ENCODE measurements at regions not wholly inside any gene's neighbourhood (a gene's known extent, or its start where the extent isn't known, plus 50 kb on each side); places are given as distances from the start of the nearest gene placed in this dataset.

- DNase-seq, result no peak
These were observed 480.3 kb downstream of the RPS24 start for GRCh38 chr10:78513986-78514385.

More at GRCh38 chr10:78513986-78514385, 480.3 kb downstream of the RPS24 start:
- Histone ChIP-seq H2AFZ (ENCODE audit: low read depth) (no peak overlapping the region), H3K27ac (ENCODE audit: low read depth in 2 of 2, low read length in 1 of 2) (no peak overlapping the region; a peak in 1 of 4 replicates), H3K79me2 (ENCODE audit: insufficient read depth) (no peaks in the 10 kb centered on the region), H3K4me1 (ENCODE audit: control insufficient read depth in 1 of 2, insufficient read depth in 2 of 2, low read depth in 1 of 2, low read length in 1 of 2) (peaks cover 0 to 45% of the 10 kb centered on the region in 2 experiments; a peak in 1 of 4 replicates), H3F3A (replicated peaks; ENCODE audit: insufficient read depth) (no peaks in the 10 kb centered on the region), H3K36me3 (replicated peaks in 1 of 2; ENCODE audit: control insufficient read depth in 1 of 2, insufficient read depth in 2 of 2, low read length in 1 of 2) (no peaks in the 10 kb centered on the region), H3K4me3 (ENCODE audit: low read depth in 2 of 2, low read length in 1 of 2) (no peak overlapping the region), H3K9me2 (no peaks in the 10 kb centered on the region), H3K27me3 (ENCODE audit: insufficient read depth) (no peaks in the 10 kb centered on the region), H3K4me2 (no peak overlapping the region), H3K9ac (no peak overlapping the region), H4K20me1 (ENCODE audit: insufficient read depth) (no peaks in the 10 kb centered on the region), H3K9me3 (no peaks in the 10 kb centered on the region)
- 79% methylated on average over 3 of the region's 3 CpGs for WGBS (ENCODE audit: low lambda C conversion rate)
- CTCF ChIA-PET, result interaction anchor here (0.7 kb wide), 1 partner anchor 28 kb away, joined by 3 read pairs; no protein-coding TSS in a partner anchor
- POLR2A ChIA-PET, result interaction anchor here (1.9 kb wide), 1 partner anchor 42 kb away, joined by 8 read pairs; no protein-coding TSS in a partner anchor
- TF ChIP-seq, protein P1, sequence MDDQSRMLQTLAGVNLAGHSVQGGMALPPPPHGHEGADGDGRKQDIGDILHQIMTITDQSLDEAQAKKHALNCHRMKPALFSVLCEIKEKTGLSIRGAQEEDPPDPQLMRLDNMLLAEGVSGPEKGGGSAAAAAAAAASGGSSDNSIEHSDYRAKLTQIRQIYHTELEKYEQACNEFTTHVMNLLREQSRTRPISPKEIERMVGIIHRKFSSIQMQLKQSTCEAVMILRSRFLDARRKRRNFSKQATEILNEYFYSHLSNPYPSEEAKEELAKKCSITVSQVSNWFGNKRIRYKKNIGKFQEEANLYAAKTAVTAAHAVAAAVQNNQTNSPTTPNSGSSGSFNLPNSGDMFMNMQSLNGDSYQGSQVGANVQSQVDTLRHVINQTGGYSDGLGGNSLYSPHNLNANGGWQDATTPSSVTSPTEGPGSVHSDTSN (IDR thresholded peaks at IDR 0.05), result no peak
- TF ChIP-seq, protein P2, sequence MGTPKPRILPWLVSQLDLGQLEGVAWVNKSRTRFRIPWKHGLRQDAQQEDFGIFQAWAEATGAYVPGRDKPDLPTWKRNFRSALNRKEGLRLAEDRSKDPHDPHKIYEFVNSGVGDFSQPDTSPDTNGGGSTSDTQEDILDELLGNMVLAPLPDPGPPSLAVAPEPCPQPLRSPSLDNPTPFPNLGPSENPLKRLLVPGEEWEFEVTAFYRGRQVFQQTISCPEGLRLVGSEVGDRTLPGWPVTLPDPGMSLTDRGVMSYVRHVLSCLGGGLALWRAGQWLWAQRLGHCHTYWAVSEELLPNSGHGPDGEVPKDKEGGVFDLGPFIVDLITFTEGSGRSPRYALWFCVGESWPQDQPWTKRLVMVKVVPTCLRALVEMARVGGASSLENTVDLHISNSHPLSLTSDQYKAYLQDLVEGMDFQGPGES (IDR thresholded peaks at IDR 0.05; ENCODE audit: low read depth, low read length), result no peak
- TF ChIP-seq GATA2 (CRISPR knock-in tag; IDR thresholded peaks at IDR 0.05), result no peak
- TF ChIP-seq, protein P3, sequence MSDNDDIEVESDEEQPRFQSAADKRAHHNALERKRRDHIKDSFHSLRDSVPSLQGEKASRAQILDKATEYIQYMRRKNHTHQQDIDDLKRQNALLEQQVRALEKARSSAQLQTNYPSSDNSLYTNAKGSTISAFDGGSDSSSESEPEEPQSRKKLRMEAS (IDR thresholded peaks at IDR 0.05; ENCODE audit: low read depth), result no peak
- TF ChIP-seq SMC3 (IDR thresholded peaks at IDR 0.05; ENCODE audit: low read depth, low read length), result no peak
- TF ChIP-seq POLR2AphosphoS5 (IDR thresholded peaks at IDR 0.05; ENCODE audit: low read depth, low read length), result no peak
- no peak for TF ChIP-seq MXI1 (IDR thresholded peaks at IDR 0.05; ENCODE audit: low read depth, low read length)
- no peak for TF ChIP-seq EZH2phosphoT487 (IDR thresholded peaks at IDR 0.05; ENCODE audit: borderline replicate concordance, low read depth)
- no peak for TF ChIP-seq RAD21 (IDR thresholded peaks at IDR 0.05; ENCODE audit: low read length)
- no peak for TF ChIP-seq TAF1 (IDR thresholded peaks at IDR 0.05; ENCODE audit: borderline replicate concordance, low read depth, low read length)
- no peak for TF ChIP-seq ZBTB33 (IDR thresholded peaks at IDR 0.05; ENCODE audit: borderline replicate concordance, low read depth)
- no peak for TF ChIP-seq ELF1 (IDR thresholded peaks at IDR 0.05)
- no peak for TF ChIP-seq FOXJ3 (CRISPR knock-in tag; IDR thresholded peaks at IDR 0.05)
- TF ChIP-seq TEAD4 (IDR thresholded peaks at IDR 0.05; ENCODE audit: borderline replicate concordance, insufficient read depth), result no peak
- TF ChIP-seq NFIC (IDR thresholded peaks at IDR 0.05; ENCODE audit: borderline replicate concordance), result no peak
- no peak for TF ChIP-seq SIN3A (IDR thresholded peaks at IDR 0.05; ENCODE audit: borderline replicate concordance, low read depth, low read length)
- TF ChIP-seq GABPA (IDR thresholded peaks at IDR 0.05; ENCODE audit: low read depth), result no peak
- no peak for TF ChIP-seq RXRA (IDR thresholded peaks at IDR 0.05; ENCODE audit: borderline replicate concordance, low read depth)
- TF ChIP-seq, protein P4, sequence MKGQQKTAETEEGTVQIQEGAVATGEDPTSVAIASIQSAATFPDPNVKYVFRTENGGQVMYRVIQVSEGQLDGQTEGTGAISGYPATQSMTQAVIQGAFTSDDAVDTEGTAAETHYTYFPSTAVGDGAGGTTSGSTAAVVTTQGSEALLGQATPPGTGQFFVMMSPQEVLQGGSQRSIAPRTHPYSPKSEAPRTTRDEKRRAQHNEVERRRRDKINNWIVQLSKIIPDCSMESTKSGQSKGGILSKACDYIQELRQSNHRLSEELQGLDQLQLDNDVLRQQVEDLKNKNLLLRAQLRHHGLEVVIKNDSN (IDR thresholded peaks at IDR 0.05; ENCODE audit: borderline replicate concordance, low read depth), result no peak
